PC-9 (cell line): ENCODE measurements at regions not wholly inside any gene's neighbourhood (a gene's known extent, or its start where the extent isn't known, plus 50 kb on each side); places are given as distances from the start of the nearest gene placed in this dataset.
"Not testable (repeated sequence)": the region's sequence is repeated elsewhere in the genome, so short reads cannot be mapped to it uniquely, and the experiment has no call there.

ENCODE experiments used
- BruUV-seq: library from RNA; stranded (reverse); fragments of 400-500 nt; replicated peaks from 2 replicates; lab custom pipeline; 2021; lab: Mats Ljungman, UMichigan
- CTCF ChIA-PET: fragments of 300-600 bp; sonication (Branson Sonifier 250); formaldehyde crosslinking; loops from one replicate; lab custom pipeline; 2022; ENCODE audit warnings: antibody characterized with exemption; lab: Charles Lee
- POLR2A ChIA-PET: fragments of 300-600 bp; sonication (Branson Sonifier 250); formaldehyde crosslinking; loops from one replicate; lab custom pipeline; 2022; ENCODE audit warnings: antibody characterized with exemption; ENCODE audit not compliant: unreplicated experiment; lab: Charles Lee
- DNase-seq, 2 experiments: peaks; one replicate each; pipeline versions ENCODE4 v3.0.0 to v3.0.0-alpha.2; 2015 to 2022; ENCODE audit warnings: mixed read lengths in 1 of 2
- H2AFZ ChIP-seq: fragments of 200-600 bp; sonication (generic); 2 replicates; pipeline ENCODE4 v1.8.1; 2017; ENCODE audit warnings: antibody characterized with exemption
- H3F3A ChIP-seq: fragments of 200-600 bp; sonication (generic); 2 replicates; pipeline ENCODE4 v1.8.1; 2017; ENCODE audit warnings: antibody characterized with exemption, mild to moderate bottlenecking, low read depth; ENCODE audit not compliant: insufficient read depth
- H3K27ac ChIP-seq: fragments of 200-600 bp; sonication (generic); 2 replicates; pipeline ENCODE4 v1.6.1; 2016; ENCODE audit warnings: mixed run types
- H3K27me3 ChIP-seq: fragments of 200-600 bp; sonication (generic); 2 replicates; pipeline ENCODE4 v1.6.1; 2016; ENCODE audit warnings: low read depth, mixed run types; ENCODE audit not compliant: insufficient read depth
- H3K36me3 ChIP-seq: fragments of 200-600 bp; sonication (generic); 2 replicates; pipeline ENCODE4 v1.6.1; 2016; ENCODE audit warnings: low read depth, mixed run types
- H3K4me1 ChIP-seq: fragments of 200-600 bp; sonication (generic); replicated peaks from 2 replicates; pipeline ENCODE4 v1.6.1; 2016; ENCODE audit warnings: mixed run types; ENCODE audit not compliant: insufficient read depth
- H3K4me2 ChIP-seq: fragments of 200-600 bp; sonication (generic); 2 replicates; pipeline ENCODE4 v1.6.1; 2017; ENCODE audit warnings: mixed run types
- H3K4me3 ChIP-seq: fragments of 200-600 bp; sonication (generic); 2 replicates; pipeline ENCODE4 v1.6.1; 2016; ENCODE audit warnings: mixed run types
- H3K79me2 ChIP-seq: fragments of 200-600 bp; sonication (generic); 2 replicates; pipeline ENCODE4 v1.6.1; 2017; ENCODE audit warnings: low read depth, mixed run types
- H3K9me2 ChIP-seq: fragments of 200-600 bp; sonication (generic); 2 replicates; pipeline ENCODE4 v1.8.1; 2017; ENCODE audit warnings: mild to moderate bottlenecking; ENCODE audit not compliant: insufficient read depth
- H3K9me3 ChIP-seq: fragments of 200-600 bp; sonication (generic); 2 replicates; pipeline ENCODE4 v1.8.1; 2016; ENCODE audit warnings: low read depth; ENCODE audit not compliant: insufficient read depth
- H4K20me1 ChIP-seq: fragments of 200-600 bp; sonication (generic); 2 replicates; pipeline ENCODE4 v1.8.1; 2017; ENCODE audit not compliant: insufficient read depth
- EZH2 ChIP-seq: fragments of 200-600 bp; sonication (generic); IDR thresholded peaks from 2 replicates; pipeline ENCODE4 v1.8.0; 2017; ENCODE audit warnings: antibody characterized with exemption, low read depth
- intact Hi-C: fragments of 100-400 bp; cut with micrococcal nuclease; formaldehyde crosslinking; loops from one replicate; pipeline ENCODE4 v1.10.0; 2022; ENCODE audit not compliant: unreplicated experiment
- TF ChIP-seq, protein P1 (sequence below): fragments of 200-600 bp; sonication (generic); conservative IDR thresholded peaks from 2 replicates; pipeline ENCODE4 v1.6.1; 2017; ENCODE audit warnings: mixed run types, antibody characterized with exemption, mild to moderate bottlenecking, moderate library complexity

DNA sequence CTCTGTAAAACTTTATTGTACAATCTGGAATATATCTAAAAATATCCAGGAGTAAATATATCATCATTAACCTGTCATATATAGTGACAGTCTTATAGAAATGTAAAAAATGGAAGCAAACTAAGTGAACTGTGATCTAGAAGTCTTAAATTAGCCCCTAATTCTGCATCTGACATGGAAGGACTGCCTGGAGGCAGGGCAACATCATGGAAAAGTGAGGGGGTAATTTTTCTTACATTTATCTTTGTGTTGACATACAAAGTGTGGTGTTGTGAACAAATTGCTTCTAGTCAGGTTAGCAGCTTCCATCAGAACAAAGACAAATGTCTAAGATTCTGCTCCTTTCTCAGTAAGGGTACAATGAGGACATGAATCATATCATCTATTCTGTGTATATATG lies 186.3 kb downstream of the C4orf33 start:
- Histone ChIP-seq H3K27ac (no peak overlapping the region), H3K9me3 (no peaks in the 10 kb centered on the region), H3K36me3 (no peaks in the 10 kb centered on the region), H3K79me2 (no peaks in the 10 kb centered on the region), H3K4me3 (no peak overlapping the region), H3F3A (no peaks in the 10 kb centered on the region), H4K20me1 (no peaks in the 10 kb centered on the region), H3K4me1 (no peaks in the 10 kb centered on the region), H3K27me3 (no peaks in the 10 kb centered on the region), H2AFZ (no peak overlapping the region), H3K9me2 (no peaks in the 10 kb centered on the region; the same call in 1 of the 2 replicates), H3K4me2 (no peak overlapping the region)
- POLR2A ChIA-PET = no interaction called here
- no TSS peak for BruUV-seq
- TF ChIP-seq, protein P1, sequence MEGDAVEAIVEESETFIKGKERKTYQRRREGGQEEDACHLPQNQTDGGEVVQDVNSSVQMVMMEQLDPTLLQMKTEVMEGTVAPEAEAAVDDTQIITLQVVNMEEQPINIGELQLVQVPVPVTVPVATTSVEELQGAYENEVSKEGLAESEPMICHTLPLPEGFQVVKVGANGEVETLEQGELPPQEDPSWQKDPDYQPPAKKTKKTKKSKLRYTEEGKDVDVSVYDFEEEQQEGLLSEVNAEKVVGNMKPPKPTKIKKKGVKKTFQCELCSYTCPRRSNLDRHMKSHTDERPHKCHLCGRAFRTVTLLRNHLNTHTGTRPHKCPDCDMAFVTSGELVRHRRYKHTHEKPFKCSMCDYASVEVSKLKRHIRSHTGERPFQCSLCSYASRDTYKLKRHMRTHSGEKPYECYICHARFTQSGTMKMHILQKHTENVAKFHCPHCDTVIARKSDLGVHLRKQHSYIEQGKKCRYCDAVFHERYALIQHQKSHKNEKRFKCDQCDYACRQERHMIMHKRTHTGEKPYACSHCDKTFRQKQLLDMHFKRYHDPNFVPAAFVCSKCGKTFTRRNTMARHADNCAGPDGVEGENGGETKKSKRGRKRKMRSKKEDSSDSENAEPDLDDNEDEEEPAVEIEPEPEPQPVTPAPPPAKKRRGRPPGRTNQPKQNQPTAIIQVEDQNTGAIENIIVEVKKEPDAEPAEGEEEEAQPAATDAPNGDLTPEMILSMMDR = no peak
- TF ChIP-seq EZH2 = no peak
- CTCF ChIA-PET = no interaction called here
- intact Hi-C loops = no loop called here
- no peak for DNase-seq

DNA sequence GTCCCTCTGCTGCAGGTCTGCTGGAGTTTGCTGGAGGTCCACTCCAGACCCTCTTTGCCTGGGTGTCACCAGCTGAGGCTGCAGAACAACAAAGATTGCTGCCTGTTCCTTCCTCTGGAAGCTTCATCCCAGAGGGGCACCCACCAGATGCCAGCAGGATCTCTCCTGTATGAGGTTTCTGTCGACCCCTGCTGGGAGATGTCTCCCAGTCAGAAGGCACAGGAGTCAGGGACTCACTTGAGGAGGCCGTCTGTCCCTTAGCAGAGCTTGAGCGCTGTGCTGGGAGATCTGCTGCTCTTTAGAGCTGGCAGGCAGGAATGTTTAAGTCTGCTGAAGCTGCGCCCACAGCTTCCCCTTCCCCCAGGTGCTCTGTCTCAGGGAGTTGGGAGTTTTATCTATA lies 196.2 kb downstream of the C4orf33 start:
- H3K36me3 ChIP-seq, POLR2A ChIA-PET, BruUV-seq, H3K4me3 ChIP-seq, H3K27me3 ChIP-seq, H3K4me2 ChIP-seq, DNase-seq, H3F3A ChIP-seq, H2AFZ ChIP-seq, H3K27ac ChIP-seq, H3K9me2 ChIP-seq, CTCF ChIA-PET, intact Hi-C loops, H3K79me2 ChIP-seq, H3K9me3 ChIP-seq, H4K20me1 ChIP-seq, H3K4me1 ChIP-seq: not testable (repeated sequence)

DNA sequence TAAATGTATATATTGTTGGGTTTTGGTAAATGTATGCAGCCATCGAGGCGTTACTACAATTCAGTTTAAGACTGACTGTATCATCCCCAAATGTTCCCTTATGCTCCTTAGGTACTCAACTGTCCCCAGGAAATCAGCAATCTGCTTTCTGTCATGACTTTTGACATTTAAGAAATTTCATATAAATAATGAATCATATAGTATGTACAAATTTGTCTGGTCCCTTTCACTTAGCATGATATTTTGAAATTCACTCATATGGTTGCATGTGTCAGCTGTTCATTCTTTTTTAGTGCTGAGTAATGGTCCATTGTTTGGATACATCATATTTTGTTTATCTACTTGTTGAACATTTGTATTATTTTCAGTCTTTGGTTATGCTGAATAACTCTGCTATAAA lies 218.8 kb downstream of the C4orf33 start:
- no peaks in the 10 kb centered on the region for H3K79me2 ChIP-seq
- TF ChIP-seq EZH2 = no peak
- TF ChIP-seq, protein P1 = no peak
- H3K4me1 ChIP-seq = no peaks in the 10 kb centered on the region
- H2AFZ ChIP-seq = no peak overlapping the region
- no peak for DNase-seq
- ChIA-PET CTCF (no interaction called here), POLR2A (no interaction called here)
- no peak overlapping the region for H3K4me3 ChIP-seq
- no peaks in the 10 kb centered on the region for H3F3A ChIP-seq
- no peaks in the 10 kb centered on the region for H3K27me3 ChIP-seq
- no TSS peak for BruUV-seq
- no peaks in the 10 kb centered on the region for H4K20me1 ChIP-seq
- no peaks in the 10 kb centered on the region for H3K36me3 ChIP-seq
- H3K27ac ChIP-seq = no peak overlapping the region
- intact Hi-C loops = no loop called here
- H3K9me3 ChIP-seq = no peaks in the 10 kb centered on the region
- no peaks in the 10 kb centered on the region for H3K9me2 ChIP-seq
- no peak overlapping the region for H3K4me2 ChIP-seq

DNA sequence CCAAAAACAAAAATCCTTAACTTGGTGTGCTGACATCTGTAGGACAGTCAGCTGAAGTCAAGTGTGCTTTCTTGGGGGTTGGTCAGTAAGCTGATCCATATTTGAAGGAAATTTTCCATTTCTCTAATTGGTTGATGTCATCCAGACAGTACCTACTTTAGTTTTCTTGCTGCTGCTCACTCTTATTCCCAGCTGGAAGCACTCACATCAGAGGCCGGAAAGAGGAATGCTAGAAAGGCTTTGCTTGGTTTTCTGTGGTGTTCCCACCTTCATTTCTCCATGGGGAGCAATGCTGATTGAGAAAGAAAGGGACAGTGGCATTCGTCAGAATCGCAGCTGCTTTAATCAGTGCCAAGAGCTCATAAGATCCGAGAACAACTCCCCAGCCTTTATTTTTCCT lies 227.0 kb downstream of the C4orf33 start:
- intact Hi-C loops = no loop called here
- Histone ChIP-seq H3K9me3 (no peaks in the 10 kb centered on the region), H3K9me2 (no peaks in the 10 kb centered on the region), H3K4me2 (no peak overlapping the region), H3K27ac (no peak overlapping the region), H3K36me3 (no peaks in the 10 kb centered on the region), H3K27me3 (no peaks in the 10 kb centered on the region), H4K20me1 (no peaks in the 10 kb centered on the region), H3K79me2 (no peaks in the 10 kb centered on the region), H2AFZ (no peak overlapping the region), H3K4me1 (no peaks in the 10 kb centered on the region), H3K4me3 (no peak overlapping the region), H3F3A (no peaks in the 10 kb centered on the region)
- TF ChIP-seq EZH2 = no peak
- TF ChIP-seq, protein P1 = no peak
- POLR2A ChIA-PET = no interaction called here
- CTCF ChIA-PET = no interaction called here
- no peak for DNase-seq
- BruUV-seq = no TSS peak
